ENCODE measurements at regions not wholly inside any gene's neighbourhood (a gene's known extent, or its start where the extent isn't known, plus 50 kb on each side); places are given as distances from the start of the nearest gene placed in this dataset.

GRCh38 chr2:128783896-128784295 lies 465.2 kb upstream of the HS6ST1 start:
- DNase-seq: no peak

GRCh38 chr2:128784626-128785306 lies 466.1 kb upstream of the HS6ST1 start:
- DNase-seq: no peak

GRCh38 chr2:128786316-128786715 lies 467.6 kb upstream of the HS6ST1 start:
- DNase-seq: no peak

- DNase-seq: no peak
Observed at GRCh38 chr2:128786741-128787478, 468.2 kb upstream of the HS6ST1 start.

- no peak for DNase-seq
Observed at GRCh38 chr2:128787616-128788015, 468.9 kb upstream of the HS6ST1 start.

- DNase-seq: no peak
Observed at GRCh38 chr2:128788636-128789220, 470.1 kb upstream of the HS6ST1 start.

GRCh38 chr2:128789221-128789620 lies 470.6 kb upstream of the HS6ST1 start:
- DNase-seq: no peak

GRCh38 chr2:128789776-128790455 lies 471.2 kb upstream of the HS6ST1 start:
- no peak for DNase-seq

- peak; percentile 63 for DNase-seq
Observed at GRCh38 chr2:128790541-128791001, 471.9 kb upstream of the HS6ST1 start.

- DNase-seq: peak; percentile 45
Observed at GRCh38 chr2:128791120-128791984, 472.7 kb upstream of the HS6ST1 start.

- peak; percentile 38 for DNase-seq
Observed at GRCh38 chr2:128791985-128792320, 473.3 kb upstream of the HS6ST1 start.

GRCh38 chr2:128792476-128793054 lies 473.9 kb upstream of the HS6ST1 start:
- DNase-seq: no peak

GRCh38 chr2:128793404-128793803 lies 474.7 kb upstream of the HS6ST1 start:
- no peak for DNase-seq

- no peak for DNase-seq
Observed at GRCh38 chr2:128794285-128794684, 475.6 kb upstream of the HS6ST1 start.

- DNase-seq: no peak
Observed at GRCh38 chr2:128796321-128796720, 477.7 kb upstream of the HS6ST1 start.

- no peak for DNase-seq
Observed at GRCh38 chr2:128797092-128797491, 478.4 kb upstream of the HS6ST1 start.

- no peak for DNase-seq
Observed at GRCh38 chr2:128797533-128797932, 478.9 kb upstream of the HS6ST1 start.

GRCh38 chr2:128797937-128798336 lies 479.3 kb upstream of the HS6ST1 start:
- no peak for DNase-seq

- DNase-seq: no peak
Observed at GRCh38 chr2:128798502-128799283, 480.0 kb upstream of the HS6ST1 start.

GRCh38 chr2:128799284-128799552 lies 480.6 kb upstream of the HS6ST1 start:
- no peak for DNase-seq

GRCh38 chr2:128799730-128800129 lies 481.1 kb upstream of the HS6ST1 start:
- DNase-seq: no peak

- DNase-seq: no peak
Observed at GRCh38 chr2:128801576-128801975, 482.9 kb upstream of the HS6ST1 start.
